ENCODE measurements at regions not wholly inside any gene's neighbourhood (a gene's known extent, or its start where the extent isn't known, plus 50 kb on each side); places are given as distances from the start of the nearest gene placed in this dataset.

DNA sequence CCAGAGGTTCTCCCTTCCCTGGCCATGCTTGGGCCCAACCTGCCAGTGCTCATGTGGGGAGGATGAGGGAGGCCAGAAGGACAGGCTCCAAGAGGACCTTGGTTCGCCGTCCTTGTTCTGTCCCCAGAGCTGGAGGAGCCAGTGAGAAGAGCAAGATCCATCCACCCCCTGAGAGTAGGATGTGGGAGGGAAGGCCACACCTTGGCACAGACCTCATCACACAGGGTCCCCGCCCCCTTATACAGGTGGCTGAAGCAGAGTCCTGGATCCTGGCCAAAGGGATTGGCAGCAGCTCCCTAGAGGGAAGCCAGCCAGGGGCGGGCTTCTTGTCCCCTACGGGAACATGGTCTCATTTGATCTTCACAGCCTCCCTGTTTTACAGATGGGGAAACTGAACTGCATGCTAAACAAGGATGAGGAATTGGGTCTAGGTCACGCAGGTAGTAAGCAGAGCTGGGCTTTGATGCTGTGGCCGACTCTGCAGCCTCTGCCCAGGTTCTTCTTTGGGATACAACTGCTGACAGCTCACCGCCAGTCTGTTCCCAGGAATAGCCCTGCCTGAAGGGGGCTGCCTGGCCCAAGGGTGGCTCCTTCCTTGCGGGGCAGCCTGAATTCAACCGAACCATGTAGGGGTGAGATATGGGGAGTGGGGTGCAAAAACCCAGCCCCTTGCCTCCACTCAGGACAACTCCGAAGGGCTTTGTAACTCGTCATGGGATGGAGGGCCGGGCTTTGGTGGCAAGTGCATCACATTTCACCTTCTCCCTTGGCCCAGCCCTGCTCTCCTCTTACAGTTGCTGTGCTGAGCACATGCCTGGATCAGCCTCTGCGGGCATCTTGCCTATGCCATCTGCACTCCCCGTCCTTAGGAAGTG is 62.2 kb upstream of the KDM7A start:
- DNase-seq = no peak

- no peak for DNase-seq
These were observed 60.6 kb upstream of the KDM7A start for GRCh38 chr7:140237390-140237789.

DNA sequence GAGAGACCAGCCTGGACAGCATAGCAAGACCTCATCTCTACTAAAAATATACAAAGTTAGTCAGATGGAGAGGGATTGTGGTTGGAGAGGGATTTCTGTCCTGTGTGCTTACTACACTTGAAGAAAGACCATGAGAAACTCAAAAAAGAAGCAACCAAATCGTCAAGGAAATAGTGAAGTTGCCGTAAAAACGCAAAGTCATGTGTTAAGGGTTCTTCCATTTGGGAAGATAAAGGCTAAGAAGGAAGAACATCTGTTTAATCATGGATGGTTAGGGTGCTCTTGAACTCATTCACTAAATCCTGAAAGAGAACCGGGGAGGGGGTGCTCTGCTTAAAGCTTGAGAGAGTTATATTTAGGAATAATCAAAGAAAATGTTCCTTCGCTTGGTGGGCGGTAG is 59.8 kb upstream of the KDM7A start:
- DNase-seq = no peak

DNA sequence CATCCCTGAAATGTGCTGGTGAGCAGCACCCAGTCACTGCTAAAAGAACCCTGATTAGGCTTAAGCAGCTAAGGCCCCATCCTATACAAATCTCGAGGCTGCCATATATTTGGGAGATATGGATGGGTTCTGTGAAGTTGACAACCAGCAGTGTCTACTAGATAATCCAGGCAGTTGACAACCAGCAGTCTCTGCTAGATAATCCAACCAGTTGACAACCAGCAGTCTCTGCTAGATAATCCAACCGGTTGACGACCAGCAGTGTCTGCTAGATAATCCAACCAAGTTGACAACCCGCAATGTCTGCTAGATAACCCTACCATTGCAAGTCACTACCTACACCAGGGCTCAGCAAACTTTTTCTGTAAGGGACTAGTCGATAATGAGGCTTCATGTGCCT is 58.3 kb upstream of the KDM7A start:
- DNase-seq = no peak

- DNase-seq = no peak
These were observed 56.5 kb upstream of the KDM7A start for GRCh38 chr7:140232957-140233917.

DNA sequence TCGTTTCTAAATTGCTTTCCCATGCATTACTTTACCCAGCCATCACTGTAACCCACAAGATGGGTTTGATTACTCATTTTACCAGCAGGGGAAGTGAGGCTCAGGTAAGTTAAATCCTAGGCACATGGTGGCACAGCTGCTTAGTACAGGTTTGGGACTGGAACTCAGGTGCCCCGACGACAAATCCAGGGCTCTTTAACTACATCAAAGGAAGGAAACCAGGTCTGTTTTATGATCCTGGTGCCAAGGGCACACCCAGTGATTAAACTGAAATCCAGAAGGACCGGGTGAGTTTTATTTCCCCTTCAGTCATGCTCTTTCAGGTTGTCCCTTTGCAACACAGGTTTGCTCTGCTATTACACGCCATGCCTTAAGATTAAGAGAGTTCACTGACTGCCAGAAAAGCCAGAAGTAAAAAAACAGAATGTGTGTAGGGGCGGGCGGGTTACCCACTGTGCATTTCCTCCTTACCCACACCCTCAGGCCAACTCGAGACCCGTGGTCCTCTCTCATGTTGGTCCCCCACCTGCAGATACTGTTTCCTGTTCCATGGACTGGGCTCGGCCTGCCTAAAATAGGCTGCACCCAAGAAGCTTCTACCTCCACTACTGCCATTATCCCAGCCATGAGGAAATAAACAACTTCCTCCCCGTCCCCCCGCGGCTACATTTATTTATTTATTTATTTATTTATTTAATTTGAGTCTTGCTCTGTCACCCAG is 55.1 kb upstream of the KDM7A start:
- no peak for DNase-seq

- DNase-seq = peak; percentile 43
These were observed 54.3 kb upstream of the KDM7A start for GRCh38 chr7:140230861-140231770.

DNA sequence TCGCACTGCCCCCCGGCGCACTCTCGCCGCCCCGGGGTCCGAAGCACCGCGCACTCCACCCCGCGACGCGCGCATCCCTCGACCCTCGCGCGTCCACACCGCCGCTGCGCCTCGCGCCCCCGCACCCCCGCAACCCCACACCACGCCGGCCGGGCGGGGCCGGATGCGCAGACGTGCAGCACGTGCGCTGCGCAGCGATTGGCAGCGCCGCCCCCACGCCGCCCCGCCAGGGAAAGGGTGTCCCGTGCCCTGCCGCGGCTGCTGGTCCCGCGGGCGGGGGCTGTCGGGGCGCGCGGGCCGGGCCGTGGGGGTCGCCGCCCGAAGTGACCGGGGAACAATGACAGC is 53.7 kb upstream of the KDM7A start:
- peak; percentile 55 for DNase-seq

- DNase-seq = peak; percentile 63
These were observed 53.1 kb upstream of the KDM7A start for GRCh38 chr7:140229591-140230515.

DNA sequence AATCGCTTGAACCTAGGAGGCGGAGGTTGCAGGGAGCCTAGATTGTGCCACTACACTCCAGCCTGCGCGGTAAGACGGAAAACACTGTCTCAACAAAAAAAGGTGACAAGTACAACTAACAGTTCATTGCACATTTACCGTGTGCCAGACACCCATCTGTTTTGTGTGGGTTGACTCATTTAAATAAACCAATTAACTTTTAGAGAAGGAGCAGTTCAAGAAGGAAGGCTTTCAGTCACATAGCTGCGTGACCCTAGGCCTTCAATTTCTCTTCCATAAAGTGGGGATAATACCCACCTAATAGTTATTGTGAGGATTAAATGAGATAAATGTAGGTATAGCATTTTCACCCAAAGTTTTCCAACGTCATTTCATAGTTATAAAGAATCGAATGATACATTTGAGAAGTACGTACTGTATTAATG is 52.3 kb upstream of the KDM7A start:
- no peak for DNase-seq

Measured in effector CD8-positive, alpha-beta T cell (primary cell).